ENCODE measurements at regions not wholly inside any gene's neighbourhood (a gene's known extent, or its start where the extent isn't known, plus 50 kb on each side); places are given as distances from the start of the nearest gene placed in this dataset.

DNA sequence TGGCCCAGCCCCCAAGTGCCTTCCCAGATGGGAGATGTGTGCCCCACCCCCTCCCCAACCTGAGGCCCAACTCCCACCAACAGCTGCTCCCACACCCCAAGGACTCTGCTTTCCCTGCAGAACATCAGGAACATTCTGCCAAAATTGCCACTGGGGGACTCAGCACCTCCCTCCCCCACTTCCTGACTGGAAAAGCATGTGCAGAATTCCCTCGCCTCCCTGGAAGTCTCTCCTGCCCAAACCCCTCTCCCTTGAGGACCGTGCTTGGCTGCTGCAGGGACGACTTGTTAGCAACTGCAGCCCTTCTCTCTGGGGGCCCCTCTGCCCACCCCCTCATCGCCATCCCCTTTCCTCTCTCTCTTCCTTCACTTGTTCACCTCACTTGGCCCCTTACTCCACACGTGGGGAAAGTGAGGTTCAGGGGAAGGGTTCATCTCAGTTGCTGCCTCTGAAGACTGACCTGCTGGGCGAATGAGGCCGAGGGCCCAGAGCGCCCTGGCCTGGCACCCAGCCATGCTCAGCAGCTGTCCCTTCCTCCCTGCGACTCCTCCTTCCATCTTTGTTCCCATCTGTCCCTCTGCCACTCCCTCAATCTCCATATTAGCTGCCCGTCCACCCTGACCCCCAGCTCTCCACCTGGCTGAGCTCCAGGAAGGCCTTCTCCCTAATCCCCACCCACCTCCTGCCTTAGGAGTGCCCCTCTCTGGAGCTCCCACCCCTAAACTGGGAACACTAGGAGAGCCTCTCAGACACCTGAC, 105.1 kb downstream of the CHST1 start:
- DNase-seq (ENCODE audit: missing footprints) = no peak
- peak; percentile 7 for ATAC-seq
- intact Hi-C loops (cut with DNase I) = no loop called here

GRCh38 chr11:45556851-45557707, 108.3 kb downstream of the CHST1 start:
- intact Hi-C loops (cut with DNase I) = no loop called here
- DNase-seq (ENCODE audit: missing footprints) (no peak), ATAC-seq (peak; percentile 49)

DNA sequence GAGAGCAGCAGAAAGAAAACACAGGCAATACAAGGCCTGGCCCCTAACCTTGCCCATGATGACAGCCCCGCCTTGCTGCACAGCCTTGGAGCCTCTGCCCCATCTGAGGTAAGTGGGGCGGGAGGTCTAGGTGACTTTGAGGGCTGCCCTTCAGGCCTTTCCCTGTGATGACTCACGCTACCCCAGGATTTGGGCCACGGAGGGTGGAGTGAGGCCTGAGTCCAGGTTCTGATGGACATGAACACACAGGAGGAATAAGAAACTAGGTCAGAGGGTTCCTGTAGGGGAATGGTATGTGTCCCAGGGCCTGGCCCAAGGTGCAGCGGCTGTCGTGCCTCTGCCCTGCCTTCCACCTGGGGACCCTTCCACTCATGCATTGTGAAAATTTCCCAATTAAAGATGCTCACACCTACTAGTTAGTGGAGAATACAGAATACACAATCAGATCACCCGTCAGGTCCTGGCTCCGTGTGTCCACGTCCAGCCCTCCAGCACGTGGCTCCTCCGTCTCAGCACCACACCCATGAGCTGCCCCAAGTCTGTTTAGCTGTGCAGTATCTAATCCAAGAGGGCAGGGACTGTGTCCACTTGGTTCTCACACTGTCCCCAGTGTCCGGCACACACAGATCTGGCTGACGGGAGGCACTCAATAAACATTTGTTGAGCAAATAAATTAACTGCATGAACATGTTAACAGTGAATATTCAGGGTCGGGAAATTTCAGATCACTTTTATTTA, 111.0 kb downstream of the CHST1 start:
- intact Hi-C loops (cut with DNase I) = no loop called here
- DNase-seq (ENCODE audit: missing footprints) (no peak), ATAC-seq (peak; percentile 75)

DNA sequence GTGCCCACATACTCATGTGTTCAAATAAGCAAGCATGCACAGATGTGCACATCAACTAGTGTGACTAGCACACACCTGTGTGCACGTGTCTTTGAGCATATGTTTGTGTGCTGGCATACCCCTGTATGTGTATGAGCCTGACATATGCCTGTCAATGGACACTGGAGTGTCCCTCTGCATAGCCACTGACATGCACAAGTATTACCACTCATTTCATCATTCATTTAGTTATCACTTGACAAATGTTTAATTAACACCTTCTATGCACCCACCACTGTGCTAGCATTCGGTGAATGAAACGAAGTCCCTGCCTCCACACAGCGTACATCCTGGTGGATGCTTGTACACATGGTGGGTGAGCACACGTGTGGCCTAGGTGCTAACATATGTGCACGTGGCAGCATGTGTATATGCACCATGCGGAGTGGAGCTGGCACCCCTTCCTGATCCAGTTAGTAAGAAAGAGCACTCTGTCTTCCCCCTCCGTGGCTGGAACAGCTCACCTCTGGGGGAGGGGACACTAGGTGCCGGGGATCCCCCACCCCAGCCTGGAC, 112.0 kb downstream of the CHST1 start:
- ATAC-seq (no peak), DNase-seq (ENCODE audit: missing footprints) (no peak)
- intact Hi-C loops (cut with DNase I) = no loop called here

GRCh38 chr11:45551191-45551713, 114.2 kb downstream of the CHST1 start:
- no peak for ATAC-seq
- intact Hi-C loops (cut with DNase I) = no loop called here
- no peak for DNase-seq (ENCODE audit: missing footprints)

DNA sequence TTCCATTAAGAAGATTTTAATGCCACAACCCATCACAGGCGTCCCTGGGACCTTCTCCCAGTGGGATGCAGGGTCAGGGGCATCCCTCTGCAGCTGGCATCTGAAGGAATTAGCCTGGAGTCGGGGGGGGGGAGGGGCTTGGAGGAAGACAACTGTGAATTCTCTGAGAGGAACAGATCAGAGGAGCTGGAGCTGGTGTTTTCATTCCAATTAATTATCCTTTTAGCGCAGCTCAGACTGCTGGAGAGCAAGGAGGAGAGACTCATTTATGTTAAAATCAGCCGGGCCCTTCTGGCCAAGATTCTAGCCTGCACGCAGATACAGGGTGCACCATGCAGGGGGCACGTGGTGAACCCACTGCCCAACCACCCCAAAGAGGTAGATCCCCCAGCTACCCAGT, 116.2 kb downstream of the CHST1 start:
- intact Hi-C loops (cut with DNase I) = no loop called here
- ATAC-seq = no peak

GRCh38 chr11:45546366-45546765, 119.1 kb downstream of the CHST1 start:
- intact Hi-C loops (cut with DNase I) = no loop called here
- ATAC-seq (no peak), DNase-seq (ENCODE audit: missing footprints) (no peak)

More for the DNA sequence above, 116.2 kb downstream of the CHST1 start:
- DNase-seq (ENCODE audit: missing footprints) = no peak

GRCh38 chr11:45544826-45545225, 120.6 kb downstream of the CHST1 start:
- intact Hi-C loops (cut with DNase I) = no loop called here
- ATAC-seq = no peak
- no peak for DNase-seq (ENCODE audit: missing footprints)

DNA sequence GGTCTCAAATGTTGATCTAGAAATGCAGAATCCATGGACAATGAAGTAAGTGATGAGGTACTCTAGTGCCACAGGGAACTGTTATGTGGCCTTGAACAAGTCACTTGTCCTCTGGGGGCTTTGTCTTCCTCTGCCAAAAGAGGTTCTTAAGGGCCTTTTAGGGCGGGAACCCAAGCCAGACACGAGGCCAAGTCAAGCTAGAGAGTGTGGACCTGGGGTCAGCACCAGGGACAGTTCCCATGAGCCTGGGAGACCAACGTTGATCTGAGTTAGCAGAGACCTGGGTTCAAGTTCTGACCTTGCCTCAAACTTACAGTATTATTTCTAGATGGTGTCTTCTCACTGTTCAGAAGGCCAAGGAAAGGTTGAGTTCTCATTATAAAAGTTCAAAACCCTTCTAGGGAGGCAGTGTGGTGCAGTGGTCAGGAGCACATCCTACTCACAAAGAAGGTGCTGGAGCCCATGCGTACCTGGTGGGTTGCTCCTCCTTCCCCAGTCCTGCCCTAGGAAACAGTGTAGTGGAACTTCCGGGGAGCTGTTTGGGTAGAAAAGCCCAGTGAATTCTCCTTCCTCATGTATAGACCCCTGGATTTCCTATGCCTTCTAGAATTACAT, 121.5 kb downstream of the CHST1 start:
- no peak for ATAC-seq
- intact Hi-C loops (cut with DNase I) = no loop called here
- no peak for DNase-seq (ENCODE audit: missing footprints)

GRCh38 chr11:45543081-45543480, 122.3 kb downstream of the CHST1 start:
- intact Hi-C loops (cut with DNase I) = no loop called here
- ATAC-seq (no peak), DNase-seq (ENCODE audit: missing footprints) (no peak)

- DNase-seq (ENCODE audit: missing footprints) (no peak), ATAC-seq (no peak)
- intact Hi-C loops (cut with DNase I) = no loop called here
Observed at GRCh38 chr11:45541693-45542434, 123.6 kb downstream of the CHST1 start.

- DNase-seq (ENCODE audit: missing footprints) = no peak
- intact Hi-C loops (cut with DNase I) = loop anchor here (5.0 kb wide), 2 partner anchors 118 to 233 kb away; no protein-coding TSS in a partner anchor
- no peak for ATAC-seq
Observed at GRCh38 chr11:45538939-45539338, 126.5 kb downstream of the CHST1 start.

GRCh38 chr11:45538363-45538762, 127.1 kb downstream of the CHST1 start:
- DNase-seq (ENCODE audit: missing footprints) (no peak), ATAC-seq (peak; percentile 88)
- intact Hi-C loops (cut with DNase I) = loop anchor here (5.0 kb wide), 2 partner anchors 119 to 234 kb away; no protein-coding TSS in a partner anchor

DNA sequence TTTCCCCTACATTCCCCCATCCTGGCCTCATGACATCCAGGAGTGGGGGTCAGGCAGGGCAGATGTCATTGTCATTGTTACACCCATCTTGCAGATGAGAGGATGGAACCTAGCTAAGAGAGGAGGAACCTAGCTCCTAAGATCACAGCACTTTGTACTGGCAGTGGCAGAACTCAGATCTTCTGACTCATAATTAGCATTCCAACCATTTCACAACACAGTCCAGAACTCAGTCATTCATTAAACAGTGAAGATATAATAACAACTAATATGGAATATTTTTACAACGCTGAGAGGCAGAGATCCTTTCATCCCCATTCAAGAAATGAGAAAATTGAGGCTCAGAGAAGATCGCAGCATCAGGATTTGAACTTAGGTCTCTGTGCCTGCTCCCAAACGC, 127.8 kb downstream of the CHST1 start:
- ATAC-seq (no peak), DNase-seq (ENCODE audit: missing footprints) (no peak)
- intact Hi-C loops (cut with DNase I) = loop anchor here (5.0 kb wide), 2 partner anchors 120 to 235 kb away; no protein-coding TSS in a partner anchor

- DNase-seq (ENCODE audit: missing footprints) (no peak), ATAC-seq (no peak)
- intact Hi-C loops (cut with DNase I) = loop anchor here (5.0 kb wide), 2 partner anchors 122 to 237 kb away; no protein-coding TSS in a partner anchor
Observed at GRCh38 chr11:45535033-45535432, 130.4 kb downstream of the CHST1 start.

GRCh38 chr11:45534132-45534531, 131.3 kb downstream of the CHST1 start:
- DNase-seq (ENCODE audit: missing footprints) (no peak), ATAC-seq (no peak)
- intact Hi-C loops (cut with DNase I) = no loop called here

DNA sequence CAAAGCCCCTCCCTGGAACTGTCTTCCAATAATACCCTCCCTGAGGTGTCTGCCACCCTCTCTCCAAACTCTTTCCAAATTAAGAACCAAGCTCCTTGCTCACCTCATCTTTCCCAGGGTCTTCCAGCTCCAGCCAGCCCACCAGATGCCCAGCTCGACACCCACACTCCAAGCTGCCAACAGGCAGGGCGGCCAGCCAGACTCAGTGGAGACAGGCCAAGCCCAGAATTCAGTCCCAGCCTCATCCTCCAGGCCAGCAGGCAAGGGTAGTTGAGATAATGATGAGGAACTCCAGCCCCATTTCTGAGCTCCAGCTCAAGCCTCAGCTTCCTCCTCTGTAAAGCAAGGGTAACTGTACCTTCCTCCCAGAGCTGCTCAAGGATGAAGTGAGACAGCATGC, 132.9 kb downstream of the CHST1 start:
- ATAC-seq = no peak
- DNase-seq (ENCODE audit: missing footprints) = no peak
- intact Hi-C loops (cut with DNase I) = no loop called here

- no peak for ATAC-seq
- intact Hi-C loops (cut with DNase I) = no loop called here
- no peak for DNase-seq (ENCODE audit: missing footprints)
Observed at GRCh38 chr11:45530776-45531175, 134.6 kb downstream of the CHST1 start.
